Gastroesophageal sphincter (tissue), 4 donors: ENCODE measurements at regions not wholly inside any gene's neighbourhood (a gene's known extent, or its start where the extent isn't known, plus 50 kb on each side); places are given as distances from the start of the nearest gene placed in this dataset.

Source experiments
- ATAC-seq: fragments of 150-250 bp; one replicate; pipeline ENCODE4 v1.9.1; 2016; ENCODE audit warnings: mild to moderate bottlenecking, moderate library complexity
- H3K27ac ChIP-seq, 4 donors: fragments of 200-600 bp; sonication (generic) in 3 of 4; 1 replicate in 3 of 4; 2 replicates in 1 of 4; pipeline ENCODE4 v1.5.1; 2016 to 2019
- H3K27me3 ChIP-seq: fragments of 200-600 bp; sonication (generic); one replicate; pipeline ENCODE4 v1.5.1; 2019
- H3K36me3 ChIP-seq, 2 donors: fragments of 200-600 bp; sonication (generic); one replicate each; pipeline ENCODE4 v1.5.1; 2019; ENCODE audit warnings: control low read depth in 1 of 2
- H3K4me1 ChIP-seq, 3 donors: fragments of 200-600 bp; sonication (generic); 1 replicate in 2 of 3; 2 replicates in 1 of 3; pipeline ENCODE4 v1.5.1; 2016 to 2019; ENCODE audit warnings: control low read depth in 2 of 3
- H3K4me3 ChIP-seq, 2 donors: fragments of 200-600 bp; sonication (generic); one replicate each; pipeline ENCODE4 v1.5.1; 2019; ENCODE audit warnings: mild to moderate bottlenecking in 1 of 2, moderate library complexity in 1 of 2
- H3K9me3 ChIP-seq, 3 donors: fragments of 200-600 bp; sonication (generic); one replicate each; pipeline ENCODE4 v1.5.1; 2017 to 2019; ENCODE audit warnings: control low read depth in 2 of 3
- EP300 ChIP-seq: sonication (generic); formaldehyde crosslinking; IDR thresholded peaks from one replicate; pipeline ENCODE4 v1.6.1; 2017; ENCODE audit warnings: antibody characterized with exemption, mild to moderate bottlenecking
- POLR2A ChIP-seq, 2 donors: fragments of 450-650 bp; IDR thresholded peaks; one replicate each; pipeline ENCODE4 v1.6.1; 2017; ENCODE audit warnings: antibody characterized with exemption in 2 of 2, mild to moderate bottlenecking in 2 of 2, moderate library complexity in 1 of 2
- POLR2AphosphoS5 ChIP-seq: sonication (generic); formaldehyde crosslinking; IDR thresholded peaks from one replicate; pipeline ENCODE4 v1.6.1; 2017; ENCODE audit warnings: antibody characterized with exemption
- WGBS, 2 donors: methylation state at CpG; one replicate each; pipeline ENCODE4 v1.1.5; 2018; ENCODE audit warnings: low coverage in 1 of 2; 5-methylcytosine and 5-hydroxymethylcytosine counted together
- TF ChIP-seq, protein P1 (sequence below), 4 experiments: fragments of 200-600 bp in 2 of 4; fragments of 450-650 bp in 2 of 4; sonication (generic) in 1 of 4; IDR thresholded peaks; one replicate each; pipeline ENCODE4 v1.5.1; 2017 to 2019; ENCODE audit warnings: antibody characterized with exemption in 4 of 4, mild to moderate bottlenecking in 2 of 4, moderate library complexity in 2 of 4

DNA sequence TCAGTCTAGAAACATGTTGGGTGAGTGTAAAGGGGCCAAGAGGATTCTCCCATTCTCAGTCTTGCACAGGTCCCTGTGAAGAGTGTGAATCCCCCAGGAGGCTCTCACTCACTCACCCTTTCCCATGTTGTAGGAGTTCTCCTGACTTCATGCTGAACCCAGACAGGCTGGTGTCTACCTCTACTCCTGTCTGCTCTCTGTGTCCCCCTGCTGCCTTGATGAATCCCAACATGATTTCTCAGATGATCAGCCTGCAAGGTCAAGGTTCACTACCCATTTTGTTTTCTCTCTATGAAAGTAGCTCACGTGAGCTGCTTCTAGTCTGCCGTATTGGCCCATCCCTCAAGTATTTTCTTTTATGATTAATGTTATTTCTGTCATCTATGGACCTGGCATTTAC, 500.6 kb downstream of the ETS1 start:
- no peak for TF ChIP-seq POLR2AphosphoS5
- TF ChIP-seq, protein P1, sequence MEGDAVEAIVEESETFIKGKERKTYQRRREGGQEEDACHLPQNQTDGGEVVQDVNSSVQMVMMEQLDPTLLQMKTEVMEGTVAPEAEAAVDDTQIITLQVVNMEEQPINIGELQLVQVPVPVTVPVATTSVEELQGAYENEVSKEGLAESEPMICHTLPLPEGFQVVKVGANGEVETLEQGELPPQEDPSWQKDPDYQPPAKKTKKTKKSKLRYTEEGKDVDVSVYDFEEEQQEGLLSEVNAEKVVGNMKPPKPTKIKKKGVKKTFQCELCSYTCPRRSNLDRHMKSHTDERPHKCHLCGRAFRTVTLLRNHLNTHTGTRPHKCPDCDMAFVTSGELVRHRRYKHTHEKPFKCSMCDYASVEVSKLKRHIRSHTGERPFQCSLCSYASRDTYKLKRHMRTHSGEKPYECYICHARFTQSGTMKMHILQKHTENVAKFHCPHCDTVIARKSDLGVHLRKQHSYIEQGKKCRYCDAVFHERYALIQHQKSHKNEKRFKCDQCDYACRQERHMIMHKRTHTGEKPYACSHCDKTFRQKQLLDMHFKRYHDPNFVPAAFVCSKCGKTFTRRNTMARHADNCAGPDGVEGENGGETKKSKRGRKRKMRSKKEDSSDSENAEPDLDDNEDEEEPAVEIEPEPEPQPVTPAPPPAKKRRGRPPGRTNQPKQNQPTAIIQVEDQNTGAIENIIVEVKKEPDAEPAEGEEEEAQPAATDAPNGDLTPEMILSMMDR (IDR thresholded peaks at IDR 0.05), result no peak
- no peak for TF ChIP-seq EP300
- no peak for TF ChIP-seq POLR2A (IDR thresholded peaks at IDR 0.05)
- H3K4me3 ChIP-seq, result no peak overlapping the region
- ATAC-seq, result no peak
- H3K27ac ChIP-seq, result no peak overlapping the region
- peaks cover 0 to 22% (median 0%) of the 10 kb centered on the region in 3 donors for H3K9me3 ChIP-seq
- no peaks in the 10 kb centered on the region for H3K36me3 ChIP-seq
- no peaks in the 10 kb centered on the region for H3K4me1 ChIP-seq
- no peaks in the 10 kb centered on the region for H3K27me3 ChIP-seq
- 80 to 86% methylated on average over 1 to 2 of the region's 2 CpGs for WGBS, 2 donors

DNA sequence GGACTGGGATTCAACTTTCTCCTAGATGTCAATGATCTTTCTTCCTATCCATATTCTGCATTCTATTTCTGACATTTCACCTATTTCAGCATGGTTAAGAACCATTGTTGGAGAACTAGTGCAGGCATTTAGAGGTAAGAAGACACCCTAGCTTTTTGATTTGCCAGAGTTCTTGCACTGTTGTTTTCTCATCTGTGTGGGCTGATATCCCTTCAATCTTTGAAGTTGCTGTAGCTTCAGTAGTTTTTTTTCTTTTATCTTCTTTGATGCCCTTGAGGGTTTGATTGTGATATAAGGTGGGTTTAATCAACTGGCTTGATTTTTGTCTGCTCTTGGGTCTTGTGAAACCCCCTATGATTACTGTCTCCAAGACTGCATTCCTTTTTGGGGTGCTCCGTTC, 502.1 kb downstream of the ETS1 start:
- Histone ChIP-seq H3K9me3 (peaks cover 0 to 22% (median 0%) of the 10 kb centered on the region in 3 donors), H3K4me3 (no peak overlapping the region), H3K4me1 (no peaks in the 10 kb centered on the region), H3K27me3 (no peaks in the 10 kb centered on the region), H3K36me3 (no peaks in the 10 kb centered on the region), H3K27ac (no peak overlapping the region)
- no peak for ATAC-seq
- 0% methylated on average over 1 of the region's 1 CpG; no CpG with 5 or more reads in 1 of the 2 donors for WGBS, 2 donors
- no peak for TF ChIP-seq EP300
- TF ChIP-seq POLR2AphosphoS5, result no peak
- TF ChIP-seq, protein P1 (IDR thresholded peaks at IDR 0.05), result no peak
- no peak for TF ChIP-seq POLR2A (IDR thresholded peaks at IDR 0.05)

DNA sequence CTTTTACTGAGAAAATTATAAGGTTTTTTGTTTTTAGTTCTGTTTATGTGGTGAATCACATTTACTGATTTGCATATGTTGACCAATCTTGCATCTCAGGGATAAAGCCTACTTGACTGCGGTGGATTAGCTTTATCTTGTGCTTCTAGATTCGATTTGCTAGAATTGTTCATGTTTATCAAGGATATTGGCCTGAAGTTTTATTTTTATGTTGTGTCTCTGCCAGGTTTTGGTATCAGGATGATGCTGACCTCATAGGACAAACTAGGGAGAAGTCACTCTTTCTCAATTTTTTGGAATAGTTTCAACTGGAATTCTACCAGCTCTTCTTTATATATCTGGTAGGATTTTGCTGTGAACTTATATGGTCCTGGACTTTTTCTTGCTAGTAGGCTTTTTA, 504.8 kb downstream of the ETS1 start:
- Histone ChIP-seq H3K4me1 (no peaks in the 10 kb centered on the region), H3K36me3 (no peaks in the 10 kb centered on the region), H3K4me3 (no peak overlapping the region), H3K27me3 (no peaks in the 10 kb centered on the region), H3K9me3 (peaks cover 0 to 8% (median 0%) of the 10 kb centered on the region in 3 donors), H3K27ac (no peak overlapping the region)
- no peak for ATAC-seq
- WGBS, 2 donors, result 78 to 86% methylated on average over 2 of the region's 2 CpGs
- TF ChIP-seq POLR2A (IDR thresholded peaks at IDR 0.05), result no peak
- TF ChIP-seq POLR2AphosphoS5, result no peak
- TF ChIP-seq EP300, result no peak
- TF ChIP-seq, protein P1 (IDR thresholded peaks at IDR 0.05), result no peak

DNA sequence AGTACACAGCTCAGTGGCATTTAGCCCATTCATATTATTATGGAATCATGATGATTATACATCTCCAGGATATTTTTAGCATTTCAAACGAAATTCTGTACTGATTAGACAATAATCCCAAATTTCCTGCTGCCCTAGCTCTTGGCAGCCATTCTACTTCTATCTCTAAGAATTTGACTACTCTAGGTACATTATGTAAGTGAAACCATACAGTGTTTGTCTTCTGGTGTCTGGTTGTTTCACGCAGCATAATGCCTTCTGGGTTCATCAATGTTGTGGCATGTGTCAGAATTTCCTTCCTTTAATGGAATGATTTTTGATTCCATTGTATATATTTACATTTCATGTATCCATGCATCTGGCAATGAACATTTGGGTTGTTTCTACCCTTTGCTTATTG, 517.7 kb downstream of the ETS1 start:
- H3K9me3 ChIP-seq, result no peaks in the 10 kb centered on the region
- TF ChIP-seq, protein P1 (IDR thresholded peaks at IDR 0.05), result no peak
- TF ChIP-seq POLR2A (IDR thresholded peaks at IDR 0.05) (no peak), POLR2AphosphoS5 (no peak), EP300 (no peak)
- H3K27me3 ChIP-seq, result no peaks in the 10 kb centered on the region
- no peaks in the 10 kb centered on the region for H3K4me1 ChIP-seq
- no peak for ATAC-seq
- H3K27ac ChIP-seq, result no peak overlapping the region
- WGBS, 2 donors, result 19 to 38% methylated on average over 2 of the region's 2 CpGs
- H3K4me3 ChIP-seq, result no peak overlapping the region
- no peaks in the 10 kb centered on the region for H3K36me3 ChIP-seq

DNA sequence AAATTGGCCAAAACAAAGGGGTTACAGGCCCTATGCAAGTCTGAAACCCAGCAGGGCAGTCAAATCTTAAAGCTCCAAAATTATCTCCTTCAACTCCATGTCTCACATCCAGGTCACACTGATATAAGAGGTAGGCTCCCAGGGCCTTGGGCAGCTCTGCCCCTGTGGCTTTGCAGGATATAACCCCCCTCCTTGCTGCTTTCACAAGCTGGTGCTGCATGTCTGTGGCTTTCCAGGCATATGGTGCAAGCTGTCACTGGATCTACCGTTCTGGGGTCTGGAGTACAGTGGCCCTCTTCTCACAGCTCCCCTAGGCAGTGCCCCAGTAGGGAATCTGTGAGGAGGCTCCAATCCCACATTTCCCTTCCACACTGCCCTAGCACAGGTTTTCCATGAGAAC, 519.6 kb downstream of the ETS1 start:
- H3K36me3 ChIP-seq, result no peaks in the 10 kb centered on the region
- TF ChIP-seq POLR2AphosphoS5 (no peak), POLR2A (IDR thresholded peaks at IDR 0.05) (no peak), EP300 (no peak)
- TF ChIP-seq, protein P1 (IDR thresholded peaks at IDR 0.05), result no peak

More for the DNA sequence above, 519.6 kb downstream of the ETS1 start:
- H3K27ac ChIP-seq, result no peak overlapping the region
- ATAC-seq, result no peak
- H3K27me3 ChIP-seq, result no peaks in the 10 kb centered on the region
- H3K9me3 ChIP-seq, result no peaks in the 10 kb centered on the region
- no peaks in the 10 kb centered on the region for H3K4me1 ChIP-seq
- H3K4me3 ChIP-seq, result no peak overlapping the region
- no CpG with 5 or more reads among the region's 1 CpG for WGBS, 2 donors
